Mesendoderm (in vitro differentiated cells): ENCODE measurements at regions not wholly inside any gene's neighbourhood (a gene's known extent, or its start where the extent isn't known, plus 50 kb on each side); places are given as distances from the start of the nearest gene placed in this dataset.

Experiments used
- DNase-seq: peaks from one replicate; pipeline ENCODE4 v3.0.0; 2013
- H2AK5ac ChIP-seq: 2 replicates; pipeline ENCODE4 v1.6.1; 2013; ENCODE audit warnings: low read length, inconsistent platforms
- H2BK120ac ChIP-seq: 2 replicates; pipeline ENCODE4 v1.6.1; 2013; ENCODE audit warnings: low read depth, mild to moderate bottlenecking, low read length, moderate library complexity, mixed read lengths
- H2BK15ac ChIP-seq: replicated peaks from 2 replicates; pipeline ENCODE4 v1.6.1; 2013; ENCODE audit warnings: low read depth, mild to moderate bottlenecking, moderate library complexity
- H2BK5ac ChIP-seq: 2 replicates; pipeline ENCODE4 v1.6.1; 2013; ENCODE audit warnings: low read length, inconsistent platforms
- H3K18ac ChIP-seq: 2 replicates; pipeline ENCODE4 v1.6.1; 2013; ENCODE audit warnings: mild to moderate bottlenecking, low read length, mixed read lengths
- H3K23ac ChIP-seq: one replicate; pipeline ENCODE4 v1.6.1; 2013; ENCODE audit warnings: low read length
- H3K27ac ChIP-seq: 2 replicates; pipeline ENCODE4 v1.5.1; 2013; ENCODE audit warnings: low read depth, mild to moderate bottlenecking, inconsistent platforms, low read length, moderate library complexity
- H3K27me3 ChIP-seq: 2 replicates; pipeline ENCODE4 v1.6.1; 2013; ENCODE audit warnings: low read length, control low read depth, mild to moderate bottlenecking, inconsistent platforms; ENCODE audit not compliant: insufficient read depth, poor library complexity
- H3K36me3 ChIP-seq: 2 replicates; pipeline ENCODE4 v1.6.1; 2013; ENCODE audit warnings: low read length, inconsistent platforms; ENCODE audit not compliant: control insufficient read depth, insufficient read depth
- H3K4ac ChIP-seq: one replicate; pipeline ENCODE4 v1.6.1; 2013; ENCODE audit warnings: low read depth, mild to moderate bottlenecking, low read length, moderate library complexity
- H3K4me1 ChIP-seq: 2 replicates; pipeline ENCODE4 v1.6.1; 2013; ENCODE audit warnings: low read depth, low read length, inconsistent platforms; ENCODE audit not compliant: control insufficient read depth
- H3K4me2 ChIP-seq: 2 replicates; pipeline ENCODE4 v1.6.1; 2013; ENCODE audit warnings: low read length
- H3K4me3 ChIP-seq: 2 replicates; pipeline ENCODE4 v1.5.1; 2013; ENCODE audit warnings: mild to moderate bottlenecking, low read length
- H3K56ac ChIP-seq: one replicate; pipeline ENCODE4 v1.6.1; 2013; ENCODE audit warnings: low read length
- H3K79me1 ChIP-seq: 2 replicates; pipeline ENCODE4 v1.6.1; 2013; ENCODE audit warnings: low read length, inconsistent platforms
- H3K79me2 ChIP-seq: 2 replicates; pipeline ENCODE4 v1.6.1; 2013; ENCODE audit warnings: mild to moderate bottlenecking, low read length; ENCODE audit not compliant: control insufficient read depth, insufficient read depth
- H3K9ac ChIP-seq: 2 replicates; pipeline ENCODE4 v1.6.1; 2013; ENCODE audit warnings: low read length, inconsistent platforms
- H4K5ac ChIP-seq: one replicate; pipeline ENCODE4 v1.6.1; 2013; ENCODE audit warnings: low read length
- H4K8ac ChIP-seq: one replicate; pipeline ENCODE4 v1.6.1; 2013; ENCODE audit warnings: low read depth, mild to moderate bottlenecking, control low read depth, low read length, moderate library complexity
- WGBS: extraction: QIAGEN DNeasy Blood & Tissue Kit; methylation state at CpG from one replicate; pipeline ENCODE4 v1.1.7; 2013; ENCODE audit warnings: low lambda C conversion rate, missing lambda C conversion rate; ENCODE audit not compliant: insufficient coverage; ENCODE audit errors: extremely low coverage; 5-methylcytosine and 5-hydroxymethylcytosine counted together

DNA sequence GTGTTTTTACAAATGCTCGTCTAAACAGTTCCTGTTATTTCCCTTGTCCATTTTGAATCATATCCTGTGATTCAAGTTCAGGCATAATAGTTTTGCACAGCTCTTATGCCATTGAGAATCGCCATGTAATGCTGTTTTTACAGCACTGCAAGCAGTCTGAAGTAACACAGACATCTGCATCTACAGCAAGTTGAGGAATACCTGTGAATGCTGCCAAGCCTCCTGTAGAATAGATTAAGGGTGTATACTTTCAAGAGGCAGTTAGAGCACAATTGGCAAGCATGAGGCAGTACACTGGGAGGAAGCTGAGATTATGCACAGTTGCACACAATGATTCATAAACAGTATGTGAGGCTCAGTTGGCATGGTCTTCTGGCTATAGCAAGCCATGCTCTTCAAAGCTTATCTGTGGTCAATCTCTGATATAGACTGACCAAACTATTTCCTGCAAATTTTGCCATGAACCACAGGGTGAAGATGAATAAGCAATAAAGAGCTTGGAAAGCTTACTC lies 121.9 kb upstream of the AKR1E2 start:
- Histone ChIP-seq H3K27ac (no peak overlapping the region), H2BK5ac (no peak overlapping the region), H3K4me2 (no peak overlapping the region), H4K8ac (no peak overlapping the region), H2AK5ac (no peak overlapping the region), H4K5ac (no peak overlapping the region), H3K18ac (no peak overlapping the region), H3K4ac (no peak overlapping the region), H3K56ac (no peak overlapping the region), H3K23ac (no peak overlapping the region), H3K4me3 (no peak overlapping the region), H3K36me3 (no peaks in the 10 kb centered on the region), H2BK15ac (no peak overlapping the region), H3K9ac (no peak overlapping the region), H3K4me1 (no peaks in the 10 kb centered on the region), H3K79me2 (no peaks in the 10 kb centered on the region), H3K79me1 (no peaks in the 10 kb centered on the region), H2BK120ac (no peak overlapping the region), H3K27me3 (no peaks in the 10 kb centered on the region)
- no peak for DNase-seq
- WGBS, result no CpG with 5 or more reads among the region's 2 CpGs

DNA sequence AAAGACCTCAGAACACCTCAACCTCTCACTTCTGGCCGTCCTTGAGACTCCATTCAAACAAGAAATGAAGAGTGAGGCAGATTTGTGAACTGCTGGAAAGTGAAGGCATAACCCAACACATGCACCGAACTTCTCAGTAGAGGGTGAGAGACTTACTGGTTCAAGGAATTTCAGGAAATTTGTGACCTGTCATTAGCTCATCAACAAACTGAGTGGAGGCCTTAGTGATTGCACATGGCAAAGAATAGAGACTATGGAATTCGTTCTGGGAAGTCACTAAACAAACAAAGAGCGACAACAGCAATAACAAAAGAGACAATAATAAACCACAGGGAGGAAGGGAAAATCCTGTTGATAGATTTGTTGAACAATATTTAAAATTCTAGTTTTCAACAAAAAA lies 125.0 kb upstream of the AKR1E2 start:
- Histone ChIP-seq H2BK15ac (no peak overlapping the region), H4K5ac (no peak overlapping the region), H2BK5ac (no peak overlapping the region), H3K27me3 (no peaks in the 10 kb centered on the region), H2BK120ac (no peak overlapping the region), H3K9ac (no peak overlapping the region), H3K4me1 (no peaks in the 10 kb centered on the region), H3K79me2 (no peaks in the 10 kb centered on the region), H3K27ac (no peak overlapping the region), H3K23ac (no peak overlapping the region), H3K79me1 (no peaks in the 10 kb centered on the region), H3K4me3 (no peak overlapping the region), H3K18ac (no peak overlapping the region), H3K4ac (no peak overlapping the region), H2AK5ac (no peak overlapping the region), H4K8ac (no peak overlapping the region), H3K4me2 (no peak overlapping the region), H3K56ac (no peak overlapping the region), H3K36me3 (no peaks in the 10 kb centered on the region)
- no CpG with 5 or more reads among the region's 4 CpGs for WGBS
- DNase-seq, result no peak

DNA sequence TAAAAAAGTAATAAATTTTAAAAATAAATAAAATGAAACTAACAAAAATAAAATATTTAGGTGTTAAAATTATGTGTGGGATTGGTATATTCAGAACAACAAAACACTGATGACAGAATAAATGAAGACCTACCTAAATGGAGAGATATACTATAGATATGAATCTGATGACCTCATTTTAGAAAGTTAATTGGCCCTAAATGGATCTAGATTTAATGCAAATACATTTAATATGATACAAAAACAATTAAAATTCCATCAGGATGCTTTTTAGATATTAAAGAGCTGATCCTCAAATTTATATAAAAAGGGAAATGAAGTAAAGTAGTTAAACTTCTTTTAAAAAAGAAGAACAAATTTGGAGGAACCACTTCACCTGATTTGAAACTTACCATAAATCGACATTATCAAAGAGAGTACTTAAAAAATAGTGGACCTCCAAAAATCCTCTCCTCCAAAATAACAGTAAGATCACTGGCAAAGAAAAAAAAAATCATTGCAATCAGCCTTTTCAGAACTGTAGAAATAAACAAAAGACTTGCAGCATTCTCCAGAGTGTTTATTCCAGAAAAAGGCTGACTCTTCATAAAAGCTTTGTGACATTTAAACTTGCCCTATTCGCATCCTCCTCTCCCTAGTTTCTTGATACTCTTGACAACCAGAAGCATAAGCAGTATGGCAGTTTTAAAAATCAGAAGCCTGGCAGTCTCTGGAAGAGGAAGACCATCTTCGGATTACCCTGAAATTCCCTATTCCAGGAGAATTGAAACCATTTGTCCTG lies 125.9 kb upstream of the AKR1E2 start:
- H3K23ac ChIP-seq, result no peak overlapping the region
- no peaks in the 10 kb centered on the region for H3K36me3 ChIP-seq
- H2BK120ac ChIP-seq, result no peak overlapping the region
- H3K4me3 ChIP-seq, result no peak overlapping the region
- H3K56ac ChIP-seq, result no peak overlapping the region
- H2BK15ac ChIP-seq, result no peak overlapping the region
- H3K27ac ChIP-seq, result no peak overlapping the region
- no peak overlapping the region for H3K4ac ChIP-seq
- no peak overlapping the region for H3K9ac ChIP-seq
- no peaks in the 10 kb centered on the region for H3K79me2 ChIP-seq
- H3K27me3 ChIP-seq, result no peaks in the 10 kb centered on the region
- no CpG with 5 or more reads among the region's 3 CpGs for WGBS
- no peaks in the 10 kb centered on the region for H3K4me1 ChIP-seq
- no peak overlapping the region for H2BK5ac ChIP-seq
- no peak for DNase-seq
- no peak overlapping the region for H2AK5ac ChIP-seq
- H4K8ac ChIP-seq, result peak overlapping the region; percentile 56
- H3K79me1 ChIP-seq, result no peaks in the 10 kb centered on the region
- no peak overlapping the region for H4K5ac ChIP-seq
- no peak overlapping the region for H3K18ac ChIP-seq
- H3K4me2 ChIP-seq, result no peak overlapping the region

DNA sequence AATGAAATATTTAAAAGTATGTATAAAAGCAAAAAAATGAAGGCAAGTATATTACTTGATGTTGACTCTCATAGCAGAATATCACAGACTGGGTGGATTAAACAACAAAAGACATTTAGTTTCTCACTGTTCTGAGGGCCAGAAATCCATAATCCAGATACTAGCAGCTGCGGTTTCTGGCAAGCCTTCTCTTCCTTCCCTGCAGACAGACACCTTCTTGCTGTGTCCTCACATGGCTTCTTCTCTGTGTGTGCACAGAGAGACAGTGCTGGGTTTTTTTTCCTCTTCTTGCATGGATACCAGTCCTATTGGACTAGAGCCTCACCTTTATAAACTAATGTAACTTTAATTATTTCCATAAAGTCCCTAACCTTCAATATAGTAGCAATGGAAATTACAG lies 127.9 kb upstream of the AKR1E2 start:
- Histone ChIP-seq H3K4me3 (no peak overlapping the region), H3K9ac (no peak overlapping the region), H3K36me3 (no peaks in the 10 kb centered on the region), H3K4me2 (no peak overlapping the region), H4K5ac (no peak overlapping the region), H3K4ac (no peak overlapping the region), H2BK120ac (no peak overlapping the region), H3K79me2 (no peaks in the 10 kb centered on the region), H2BK15ac (no peak overlapping the region), H3K27me3 (no peaks in the 10 kb centered on the region), H3K56ac (no peak overlapping the region), H3K23ac (no peak overlapping the region), H3K4me1 (no peaks in the 10 kb centered on the region), H2AK5ac (no peak overlapping the region), H4K8ac (no peak overlapping the region), H3K79me1 (no peaks in the 10 kb centered on the region), H3K27ac (no peak overlapping the region), H2BK5ac (no peak overlapping the region), H3K18ac (no peak overlapping the region)
- no CpG with 5 or more reads among the region's 1 CpG for WGBS
- DNase-seq, result no peak

GRCh38 chr10:4696186-4696585 lies 129.8 kb upstream of the AKR1E2 start:
- DNase-seq, result no peak
- H3K56ac ChIP-seq, result no peak overlapping the region
- H3K4me3 ChIP-seq, result no peak overlapping the region
- H3K23ac ChIP-seq, result no peak overlapping the region
- H3K27me3 ChIP-seq, result no peaks in the 10 kb centered on the region
- no peaks in the 10 kb centered on the region for H3K79me1 ChIP-seq
- no peak overlapping the region for H2AK5ac ChIP-seq
- H3K4me2 ChIP-seq, result no peak overlapping the region
- H3K18ac ChIP-seq, result no peak overlapping the region
- H2BK15ac ChIP-seq, result no peak overlapping the region
- no peak overlapping the region for H4K5ac ChIP-seq
- no peak overlapping the region for H4K8ac ChIP-seq
- no peak overlapping the region for H3K27ac ChIP-seq
- H3K36me3 ChIP-seq, result no peaks in the 10 kb centered on the region
- WGBS, result no CpG with 5 or more reads among the region's 3 CpGs
- no peak overlapping the region for H3K9ac ChIP-seq
- H3K79me2 ChIP-seq, result no peaks in the 10 kb centered on the region
- no peak overlapping the region for H3K4ac ChIP-seq
- H3K4me1 ChIP-seq, result no peaks in the 10 kb centered on the region
- H2BK120ac ChIP-seq, result no peak overlapping the region
- no peak overlapping the region for H2BK5ac ChIP-seq

GRCh38 chr10:4693967-4694366 lies 132.0 kb upstream of the AKR1E2 start:
- Histone ChIP-seq H3K36me3 (no peaks in the 10 kb centered on the region), H2BK5ac (no peak overlapping the region), H3K9ac (no peak overlapping the region), H3K27me3 (no peaks in the 10 kb centered on the region), H4K8ac (no peak overlapping the region), H3K23ac (no peak overlapping the region), H2AK5ac (no peak overlapping the region), H3K18ac (no peak overlapping the region), H4K5ac (no peak overlapping the region), H3K4ac (no peak overlapping the region), H3K79me2 (no peaks in the 10 kb centered on the region), H3K79me1 (no peaks in the 10 kb centered on the region), H2BK120ac (no peak overlapping the region), H3K4me3 (no peak overlapping the region), H2BK15ac (no peak overlapping the region), H3K4me1 (no peaks in the 10 kb centered on the region), H3K4me2 (no peak overlapping the region), H3K56ac (no peak overlapping the region), H3K27ac (no peak overlapping the region)
- WGBS, result no CpG with 5 or more reads among the region's 4 CpGs
- DNase-seq, result no peak
